HEK293T (cell line): ENCODE measurements at regions not wholly inside any gene's neighbourhood (a gene's known extent, or its start where the extent isn't known, plus 50 kb on each side); places are given as distances from the start of the nearest gene placed in this dataset.

ENCODE experiments used
- CTCF ChIA-PET: fragments of 350-600 bp; formaldehyde crosslinking; extraction: SDS; loops from one replicate; lab custom pipeline; 2021; ENCODE audit warnings: antibody characterized with exemption, inconsistent platforms; lab: Yijun Ruan, JAX
- POLR2A ChIA-PET: fragments of 350-600 bp; formaldehyde crosslinking; extraction: SDS; loops from one replicate; lab custom pipeline; 2020; ENCODE audit warnings: antibody characterized with exemption, inconsistent platforms; lab: Yijun Ruan, JAX
- DNase-seq: peaks from one replicate; pipeline ENCODE4 v3.0.0; 2012; ENCODE audit warnings: mixed read lengths; ENCODE audit errors: extremely low spot score
- ARNT ChIP-seq: fragments of 450-650 bp; IDR thresholded peaks from 2 replicates; pipeline ENCODE4 v1.6.1; 2017; ENCODE audit warnings: mild to moderate bottlenecking
- BHLHE40 ChIP-seq: fragments of 450-650 bp; IDR thresholded peaks from 2 replicates; pipeline ENCODE4 v1.6.1; 2016; ENCODE audit warnings: mild to moderate bottlenecking, moderate library complexity, borderline replicate concordance
- CTBP1 ChIP-seq: fragments of 450-650 bp; IDR thresholded peaks from 2 replicates; pipeline ENCODE4 v1.6.1; 2016; ENCODE audit warnings: borderline replicate concordance
- ELF4 ChIP-seq: fragments of 450-650 bp; IDR thresholded peaks from 2 replicates; pipeline ENCODE4 v1.6.1; 2017; ENCODE audit warnings: antibody characterized with exemption
- FOXA1 ChIP-seq: fragments of 450-650 bp; IDR thresholded peaks from 2 replicates; pipeline ENCODE4 v1.6.1; 2016; ENCODE audit warnings: mild to moderate bottlenecking
- FOXK2 ChIP-seq: fragments of 450-650 bp; IDR thresholded peaks from 2 replicates; pipeline ENCODE4 v1.6.1; 2016; ENCODE audit warnings: mild to moderate bottlenecking
- FOXM1 ChIP-seq: fragments of 450-650 bp; IDR thresholded peaks from 2 replicates; pipeline ENCODE4 v1.6.1; 2017; ENCODE audit warnings: mild to moderate bottlenecking, borderline replicate concordance
- HDGF ChIP-seq: fragments of 450-650 bp; IDR thresholded peaks from 2 replicates; pipeline ENCODE4 v1.6.1; 2017; ENCODE audit warnings: antibody characterized with exemption, borderline replicate concordance
- L3MBTL2 ChIP-seq: fragments of 450-650 bp; conservative IDR thresholded peaks from 2 replicates; pipeline ENCODE4 v1.6.1; 2016; ENCODE audit warnings: mild to moderate bottlenecking
- LEF1 ChIP-seq: fragments of 450-650 bp; IDR thresholded peaks from 2 replicates; pipeline ENCODE4 v1.6.1; 2017; ENCODE audit warnings: mild to moderate bottlenecking, borderline replicate concordance
- NFRKB ChIP-seq: fragments of 450-650 bp; IDR thresholded peaks from 2 replicates; pipeline ENCODE4 v1.6.1; 2016; ENCODE audit warnings: mild to moderate bottlenecking, moderate library complexity
- PKNOX1 ChIP-seq: fragments of 450-650 bp; IDR thresholded peaks from 2 replicates; pipeline ENCODE4 v1.6.1; 2016
- SP1 ChIP-seq: fragments of 450-650 bp; IDR thresholded peaks from 2 replicates; pipeline ENCODE4 v1.6.1; 2017
- SUZ12 ChIP-seq: fragments of 450-650 bp; IDR thresholded peaks from 2 replicates; pipeline ENCODE4 v1.6.1; 2016; ENCODE audit warnings: mild to moderate bottlenecking
- TARDBP ChIP-seq: fragments of 450-650 bp; IDR thresholded peaks from 2 replicates; pipeline ENCODE4 v1.6.1; 2016
- ZNF384 ChIP-seq: fragments of 450-650 bp; IDR thresholded peaks from 2 replicates; pipeline ENCODE4 v1.6.1; 2016

- POLR2A ChIA-PET, result no interaction called here
- no peak for TF ChIP-seq CTBP1
- no peak for TF ChIP-seq TARDBP
- no peak for TF ChIP-seq BHLHE40
- TF ChIP-seq SP1, result no peak
- TF ChIP-seq LEF1, result no peak
- DNase-seq, result no peak
- CTCF ChIA-PET, result no interaction called here
Measured at GRCh38 chr18:4631239-4631638, 176.1 kb upstream of the DLGAP1 start.

DNA sequence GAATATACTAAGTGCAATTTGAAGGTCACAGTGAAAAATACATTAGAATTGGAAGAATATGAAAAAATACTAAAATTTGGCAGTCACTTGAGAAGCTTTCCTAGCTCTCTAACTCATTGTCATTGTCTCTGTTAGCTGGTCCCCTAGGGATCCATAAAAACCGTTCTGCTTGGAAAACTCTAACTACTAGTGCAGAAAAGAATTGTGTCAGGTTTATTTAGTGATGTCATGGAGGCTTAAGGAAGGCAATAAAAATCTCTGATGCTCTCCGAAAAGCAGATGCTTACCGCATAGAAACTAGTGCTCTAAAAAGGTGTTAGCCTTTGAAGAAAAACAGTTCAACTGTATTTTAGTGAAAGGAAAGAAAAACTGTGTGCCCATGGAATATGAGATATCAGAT lies 150.1 kb upstream of the DLGAP1 start:
- DNase-seq, result no peak
- ChIA-PET POLR2A (no interaction called here), CTCF (no interaction called here)
- TF ChIP-seq ELF4 (no peak), BHLHE40 (no peak), NFRKB (no peak), SUZ12 (no peak), SP1 (no peak), L3MBTL2 (no peak), HDGF (no peak), ZNF384 (no peak), PKNOX1 (no peak), CTBP1 (no peak), TARDBP (no peak)

GRCh38 chr18:4603955-4604354 lies 148.8 kb upstream of the DLGAP1 start:
- ChIA-PET POLR2A (no interaction called here), CTCF (no interaction called here)
- DNase-seq, result no peak
- TF ChIP-seq BHLHE40 (no peak), SUZ12 (no peak), ZNF384 (no peak), ARNT (no peak), L3MBTL2 (no peak), NFRKB (no peak), FOXK2 (no peak), LEF1 (no peak)

DNA sequence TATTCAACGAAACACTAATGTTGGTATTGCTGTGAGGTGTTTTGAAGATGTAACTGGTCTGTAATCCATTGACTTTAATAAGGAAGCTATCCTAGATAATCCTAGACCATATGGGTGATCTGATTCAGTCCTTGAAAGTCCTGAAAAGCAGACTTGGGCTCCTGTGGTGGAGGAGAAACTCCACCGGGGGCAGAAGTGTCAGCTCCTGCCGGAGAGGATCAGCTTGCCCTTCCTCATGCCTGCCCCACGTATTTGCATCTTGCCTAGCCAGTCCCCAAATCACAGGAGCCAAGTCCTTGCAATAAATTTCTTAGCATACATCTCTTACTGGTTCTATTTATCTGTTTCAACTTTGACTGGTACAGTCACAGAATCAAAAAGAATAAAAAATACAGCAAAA lies 144.2 kb upstream of the DLGAP1 start:
- DNase-seq, result no peak
- TF ChIP-seq BHLHE40 (no peak), ZNF384 (no peak), ARNT (no peak), PKNOX1 (no peak), TARDBP (no peak), SUZ12 (no peak), CTBP1 (no peak), ELF4 (no peak), L3MBTL2 (no peak), SP1 (no peak), FOXM1 (no peak), FOXK2 (no peak), HDGF (no peak), LEF1 (no peak)
- CTCF ChIA-PET, result interaction anchor here (0.6 kb wide), 1 partner anchor 10 kb away, joined by 4 read pairs; no protein-coding TSS in a partner anchor
- POLR2A ChIA-PET, result no interaction called here

- TF ChIP-seq SP1 (no peak), BHLHE40 (no peak), ELF4 (no peak), NFRKB (no peak), LEF1 (no peak), FOXA1 (no peak), PKNOX1 (no peak), HDGF (no peak), ZNF384 (no peak), SUZ12 (no peak)
- POLR2A ChIA-PET, result no interaction called here
- CTCF ChIA-PET, result no interaction called here
- DNase-seq, result no peak
Measured at GRCh38 chr18:4597301-4597700, 142.2 kb upstream of the DLGAP1 start.

GRCh38 chr18:4593895-4594294 lies 138.8 kb upstream of the DLGAP1 start:
- ChIA-PET POLR2A (no interaction called here), CTCF (no interaction called here)
- TF ChIP-seq TARDBP (no peak), LEF1 (no peak), ELF4 (no peak), BHLHE40 (no peak), PKNOX1 (no peak), CTBP1 (no peak), NFRKB (no peak), HDGF (no peak), FOXA1 (no peak)
- no peak for DNase-seq

GRCh38 chr18:4593459-4593858 lies 138.4 kb upstream of the DLGAP1 start:
- DNase-seq, result no peak
- POLR2A ChIA-PET, result no interaction called here
- TF ChIP-seq LEF1 (no peak), ELF4 (no peak), BHLHE40 (no peak), HDGF (no peak), L3MBTL2 (no peak), PKNOX1 (no peak), TARDBP (no peak), CTBP1 (no peak), SP1 (no peak), ARNT (no peak), FOXM1 (no peak)
- CTCF ChIA-PET, result no interaction called here
